GM23338 (cell line): ENCODE measurements at regions not wholly inside any gene's neighbourhood (a gene's known extent, or its start where the extent isn't known, plus 50 kb on each side); places are given as distances from the start of the nearest gene placed in this dataset.
"Not testable (repeated sequence)": the region's sequence is repeated elsewhere in the genome, so short reads cannot be mapped to it uniquely, and the experiment has no call there.

Source experiments
- CREB1 ChIP-seq: fragments of 250-450 bp; sonication (Bioruptor Pico); IDR thresholded peaks from 2 replicates; pipeline ENCODE4 v1.5.0; 2020; ENCODE audit warnings: low read depth, mild to moderate bottlenecking, moderate library complexity
- CTCF ChIP-seq, 2 experiments: fragments of 200-600 bp in 1 of 2; sonication (generic) in 1 of 2; conservative IDR thresholded peaks; 2 replicates each; pipeline versions ENCODE4 v1.5.1 to v1.6.1; 2016 to 2017; ENCODE audit warnings: antibody characterized with exemption in 2 of 2, low read depth in 2 of 2, mild to moderate bottlenecking in 2 of 2, moderate library complexity in 1 of 2
- ETS1 ChIP-seq: IDR thresholded peaks from 2 replicates; pipeline ENCODE4 v1.6.1; 2016; ENCODE audit warnings: antibody characterized with exemption
- EZH2 ChIP-seq: fragments of 200-600 bp; sonication (generic); IDR thresholded peaks from one replicate; pipeline ENCODE4 v1.8.0; 2017; ENCODE audit warnings: antibody characterized with exemption, mild to moderate bottlenecking, low read depth; ENCODE audit not compliant: unreplicated experiment
- EZH2phosphoT487 ChIP-seq: fragments of 200-600 bp; sonication (generic); IDR thresholded peaks from one replicate; pipeline ENCODE4 v1.8.1; 2018; ENCODE audit warnings: antibody characterized with exemption; ENCODE audit not compliant: unreplicated experiment
- NANOG ChIP-seq: IDR thresholded peaks from 2 replicates; pipeline ENCODE4 v1.6.1; 2016; ENCODE audit warnings: antibody characterized with exemption, borderline replicate concordance
- POLR2AphosphoS5 ChIP-seq: IDR thresholded peaks from 2 replicates; pipeline ENCODE4 v1.6.1; 2016; ENCODE audit warnings: antibody characterized with exemption, low read depth
- REST ChIP-seq: IDR thresholded peaks from one replicate; pipeline ENCODE4 v1.6.1; 2018; ENCODE audit warnings: antibody characterized with exemption; ENCODE audit not compliant: unreplicated experiment
- STAT1 ChIP-seq: IDR thresholded peaks from one replicate; pipeline ENCODE4 v1.6.1; 2016; ENCODE audit warnings: antibody characterized with exemption; ENCODE audit not compliant: unreplicated experiment

- not testable (repeated sequence) for TF ChIP-seq EZH2phosphoT487, EZH2, POLR2AphosphoS5, REST, NANOG, ETS1, CREB1, STAT1
- peak; percentile 44 to 50 for TF ChIP-seq CTCF (conservative IDR thresholded peaks at IDR 0.05; ENCODE audit: low read depth in 2 of 2)
Observed at GRCh38 chr6:60799146-60799545, 1486.9 kb downstream of the KHDRBS2 start.
